Natural killer cell (primary cell): ENCODE measurements at regions not wholly inside any gene's neighbourhood (a gene's known extent, or its start where the extent isn't known, plus 50 kb on each side); places are given as distances from the start of the nearest gene placed in this dataset.

Source experiments
- ATAC-seq, 3 donors: fragments of 150-1000 bp in 2 of 3; fragments of 200-7000 bp in 1 of 3; cut with Tn5 transposase; 1 replicate in 1 of 3; 2 replicates in 2 of 3; pipeline ENCODE4 v1.10.0; 2021; ENCODE audit warnings: mild to moderate bottlenecking in 2 of 3, moderate library complexity in 2 of 3
- DNase-seq, 2 donors: peaks; one replicate each; pipeline versions ENCODE4 v3.0.0 to v3.0.0-alpha.2; 2013 to 2021; ENCODE audit warnings: mixed read lengths in 1 of 2
- H3K27ac ChIP-seq: one replicate; pipeline ENCODE4 v1.5.1; 2013; ENCODE audit warnings: mild to moderate bottlenecking, low read length
- H3K27me3 ChIP-seq: one replicate; pipeline ENCODE4 v1.6.1; 2013; ENCODE audit warnings: low read length; ENCODE audit not compliant: control insufficient read depth, insufficient read depth
- H3K36me3 ChIP-seq: one replicate; pipeline ENCODE4 v1.6.1; 2013; ENCODE audit warnings: low read length; ENCODE audit not compliant: control insufficient read depth, insufficient read depth
- H3K4me1 ChIP-seq: one replicate; pipeline ENCODE4 v1.6.1; 2013; ENCODE audit warnings: low read length; ENCODE audit not compliant: control insufficient read depth, insufficient read depth
- H3K4me3 ChIP-seq: one replicate; pipeline ENCODE4 v1.5.1; 2013; ENCODE audit warnings: low read length
- H3K9me3 ChIP-seq: one replicate; pipeline ENCODE4 v1.6.1; 2013; ENCODE audit warnings: low read length; ENCODE audit not compliant: control insufficient read depth, insufficient read depth
- H3K27ac Mint-ChIP-seq, 2 donors: one replicate each; pipeline ENCODE4 v1.8.0; 2022; ENCODE audit warnings: mild to moderate bottlenecking in 2 of 2, mixed read lengths in 2 of 2, moderate library complexity in 1 of 2
- H3K27me3 Mint-ChIP-seq, 2 donors: one replicate each; pipeline ENCODE4 v1.8.0; 2022; ENCODE audit warnings: low read depth in 2 of 2, mixed read lengths in 2 of 2
- H3K36me3 Mint-ChIP-seq: one replicate; pipeline ENCODE4 v1.8.0; 2022; ENCODE audit warnings: mixed read lengths
- H3K4me1 Mint-ChIP-seq, 2 donors: one replicate each; pipeline ENCODE4 v1.8.0; 2022; ENCODE audit warnings: mixed read lengths in 2 of 2
- H3K4me3 Mint-ChIP-seq: one replicate; pipeline ENCODE4 v1.8.0; 2022; ENCODE audit warnings: mild to moderate bottlenecking, moderate library complexity, mixed read lengths
- H3K9me3 Mint-ChIP-seq, 2 donors: one replicate each; pipeline ENCODE4 v1.8.0; 2022; ENCODE audit warnings: mixed read lengths in 2 of 2
- CTCF ChIP-seq: fragments of 200-600 bp; IDR thresholded peaks from one replicate; pipeline ENCODE4 v1.8.0; 2022; ENCODE audit warnings: antibody characterized with exemption
- WGBS: methylation state at CpG from one replicate; pipeline ENCODE4 v1.1.7; 2013; ENCODE audit warnings: missing lambda C conversion rate; ENCODE audit not compliant: insufficient coverage; 5-methylcytosine and 5-hydroxymethylcytosine counted together
- intact Hi-C: fragments of 100-400 bp; cut with micrococcal nuclease; formaldehyde crosslinking; loops from one replicate; pipeline ENCODE4 v1.14.2; 2022

GRCh38 chr11:127640561-127641451 is 640.2 kb upstream of the KIRREL3 start:
- no peaks in the 10 kb centered on the region for H3K4me1 Mint-ChIP-seq
- no peak for ATAC-seq

GRCh38 chr11:127639916-127640315 is 639.3 kb upstream of the KIRREL3 start:
- H3K4me1 Mint-ChIP-seq = no peaks in the 10 kb centered on the region

More at GRCh38 chr11:127640561-127641451, 640.2 kb upstream of the KIRREL3 start:
- intact Hi-C loops = no loop called here
- Mint-ChIP-seq H3K4me3 (no peak overlapping the region), H3K36me3 (no peaks in the 10 kb centered on the region), H3K9me3 (peaks cover 0 to 2% of the 10 kb centered on the region in 2 donors), H3K27ac (no peak overlapping the region), H3K27me3 (no peaks in the 10 kb centered on the region)
- Histone ChIP-seq H3K4me3 (no peak overlapping the region), H3K27ac (no peak overlapping the region), H3K36me3 (no peaks in the 10 kb centered on the region), H3K9me3 (no peaks in the 10 kb centered on the region), H3K27me3 (no peaks in the 10 kb centered on the region), H3K4me1 (no peaks in the 10 kb centered on the region)
- TF ChIP-seq CTCF = no peak
- DNase-seq = no peak
- WGBS = 100% methylated on average over 1 of the region's 1 CpG

GRCh38 chr11:127632976-127633680 is 632.6 kb upstream of the KIRREL3 start:
- Histone ChIP-seq H3K27me3 (no peaks in the 10 kb centered on the region), H3K4me1 (no peaks in the 10 kb centered on the region), H3K27ac (no peak overlapping the region), H3K9me3 (no peaks in the 10 kb centered on the region), H3K4me3 (no peak overlapping the region), H3K36me3 (no peaks in the 10 kb centered on the region)
- intact Hi-C loops = no loop called here
- DNase-seq (no peak), ATAC-seq (no peak)
- Mint-ChIP-seq H3K27ac (no peak overlapping the region), H3K27me3 (no peaks in the 10 kb centered on the region), H3K9me3 (no peaks in the 10 kb centered on the region), H3K4me1 (no peaks in the 10 kb centered on the region), H3K4me3 (no peak overlapping the region), H3K36me3 (no peaks in the 10 kb centered on the region)
- no CpG with 5 or more reads among the region's 2 CpGs for WGBS
- no peak for TF ChIP-seq CTCF

More at GRCh38 chr11:127639916-127640315, 639.3 kb upstream of the KIRREL3 start:
- no CpG with 5 or more reads among the region's 2 CpGs for WGBS
- TF ChIP-seq CTCF = no peak
- no peak for DNase-seq
- Histone ChIP-seq H3K9me3 (no peaks in the 10 kb centered on the region), H3K27ac (no peak overlapping the region), H3K27me3 (no peaks in the 10 kb centered on the region), H3K4me1 (no peaks in the 10 kb centered on the region), H3K36me3 (no peaks in the 10 kb centered on the region), H3K4me3 (no peak overlapping the region)
- no peak overlapping the region for H3K27ac Mint-ChIP-seq
- H3K36me3 Mint-ChIP-seq = no peaks in the 10 kb centered on the region
- no peak for ATAC-seq
- H3K4me3 Mint-ChIP-seq = no peak overlapping the region
- intact Hi-C loops = no loop called here
- no peaks in the 10 kb centered on the region for H3K27me3 Mint-ChIP-seq
- peaks cover 0 to 2% of the 10 kb centered on the region in 2 donors for H3K9me3 Mint-ChIP-seq
